ENCODE measurements at regions not wholly inside any gene's neighbourhood (a gene's known extent, or its start where the extent isn't known, plus 50 kb on each side); places are given as distances from the start of the nearest gene placed in this dataset.

DNA sequence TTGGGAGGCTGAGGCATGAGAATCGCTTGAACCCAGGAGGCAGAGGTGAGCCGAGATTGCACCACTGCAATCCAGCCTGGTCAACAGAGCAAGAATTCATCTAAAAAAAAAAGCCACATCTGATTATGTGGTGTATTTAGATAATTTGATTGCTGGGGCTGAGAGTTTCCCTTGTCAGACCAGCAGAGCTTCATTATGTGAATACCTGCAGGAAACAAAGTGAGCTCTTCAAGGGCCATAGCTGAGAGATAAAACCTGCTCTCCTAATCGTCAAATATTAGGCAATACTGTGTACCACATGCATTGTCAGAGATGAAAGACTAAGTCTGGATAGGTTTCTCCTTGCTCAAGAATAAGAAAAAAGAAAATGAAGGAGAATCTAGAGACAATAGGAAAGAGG, 800.0 kb upstream of the IGFBP7 start:
- TF ChIP-seq CTCF (IDR thresholded peaks at IDR 0.05): no peak
- no peak for TF ChIP-seq POLR2A (IDR thresholded peaks at IDR 0.05)
- no peak for TF ChIP-seq EP300 (IDR thresholded peaks at IDR 0.05; ENCODE audit: low read depth)
- TF ChIP-seq POLR2AphosphoS5 (IDR thresholded peaks at IDR 0.05): no peak

Data from transverse colon (tissue), 4 donors.